ENCODE measurements at regions not wholly inside any gene's neighbourhood (a gene's known extent, or its start where the extent isn't known, plus 50 kb on each side); places are given as distances from the start of the nearest gene placed in this dataset.

GRCh38 chr22:22820076-22820475 lies 67.5 kb upstream of the IGLL5 start:
- no peak for TF ChIP-seq CTCF (IDR thresholded peaks at IDR 0.05; ENCODE audit: low read length)
- no peak for TF ChIP-seq EZH2 (IDR thresholded peaks at IDR 0.05; ENCODE audit: borderline replicate concordance, low read length)

All from OCI-LY1 (cell line).